Spleen (tissue), 7 donors: ENCODE measurements at regions not wholly inside any gene's neighbourhood (a gene's known extent, or its start where the extent isn't known, plus 50 kb on each side); places are given as distances from the start of the nearest gene placed in this dataset.

Experiments used
- POLR2AphosphoS5 ChIP-seq, 3 donors: sonication (generic); formaldehyde crosslinking; IDR thresholded peaks; one replicate each; pipeline ENCODE4 v1.5.1; 2017; ENCODE audit warnings: antibody characterized with exemption in 3 of 3
- TF ChIP-seq, protein P1 (sequence below), 11 experiments: fragments of 200-600 bp in 7 of 11; fragments of 450-650 bp in 4 of 11; sonication (generic) in 4 of 11; IDR thresholded peaks in 8 of 11; conservative IDR thresholded peaks in 3 of 11; 1 replicate in 7 of 11; 2 replicates in 4 of 11; pipeline versions ENCODE4 v1.4.0 to v1.8.0; 2016 to 2021; ENCODE audit warnings: antibody characterized with exemption in 11 of 11, inconsistent platforms in 4 of 11, mild to moderate bottlenecking in 1 of 11
- donor health status: DM: no; HTN: no; CAD: no; lungs with moderate emphysema.
- donor health status: DM: no; HTN: no; CAD: no.
- donor health status: DM: no; HTN: no; CAD: no.

DNA sequence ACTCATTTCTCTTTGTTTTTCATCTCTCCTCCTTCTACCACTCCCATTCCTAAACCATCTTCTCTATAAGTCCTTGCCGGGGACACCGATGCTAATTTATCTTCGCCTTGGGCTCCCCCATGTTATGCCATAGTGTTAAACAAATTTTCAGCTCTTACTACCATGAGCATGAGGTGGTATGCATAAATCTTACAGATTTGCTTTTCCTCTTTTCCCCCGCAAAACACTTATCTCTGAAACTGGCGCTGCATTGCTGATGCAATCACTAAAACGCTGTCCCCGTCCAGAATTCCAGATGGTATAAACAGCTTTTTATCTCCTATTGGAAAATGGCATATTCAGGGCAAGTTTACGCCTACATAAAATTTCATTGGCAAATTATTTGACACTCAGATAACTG is 673.6 kb upstream of the CDH8 start:
- TF ChIP-seq, protein P1, sequence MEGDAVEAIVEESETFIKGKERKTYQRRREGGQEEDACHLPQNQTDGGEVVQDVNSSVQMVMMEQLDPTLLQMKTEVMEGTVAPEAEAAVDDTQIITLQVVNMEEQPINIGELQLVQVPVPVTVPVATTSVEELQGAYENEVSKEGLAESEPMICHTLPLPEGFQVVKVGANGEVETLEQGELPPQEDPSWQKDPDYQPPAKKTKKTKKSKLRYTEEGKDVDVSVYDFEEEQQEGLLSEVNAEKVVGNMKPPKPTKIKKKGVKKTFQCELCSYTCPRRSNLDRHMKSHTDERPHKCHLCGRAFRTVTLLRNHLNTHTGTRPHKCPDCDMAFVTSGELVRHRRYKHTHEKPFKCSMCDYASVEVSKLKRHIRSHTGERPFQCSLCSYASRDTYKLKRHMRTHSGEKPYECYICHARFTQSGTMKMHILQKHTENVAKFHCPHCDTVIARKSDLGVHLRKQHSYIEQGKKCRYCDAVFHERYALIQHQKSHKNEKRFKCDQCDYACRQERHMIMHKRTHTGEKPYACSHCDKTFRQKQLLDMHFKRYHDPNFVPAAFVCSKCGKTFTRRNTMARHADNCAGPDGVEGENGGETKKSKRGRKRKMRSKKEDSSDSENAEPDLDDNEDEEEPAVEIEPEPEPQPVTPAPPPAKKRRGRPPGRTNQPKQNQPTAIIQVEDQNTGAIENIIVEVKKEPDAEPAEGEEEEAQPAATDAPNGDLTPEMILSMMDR (IDR thresholded peaks at IDR 0.05 in 8 of 11, conservative IDR thresholded peaks at IDR 0.05 in 3 of 11): no peak
- no peak for TF ChIP-seq POLR2AphosphoS5 (IDR thresholded peaks at IDR 0.05)
